ENCODE measurements at regions not wholly inside any gene's neighbourhood (a gene's known extent, or its start where the extent isn't known, plus 50 kb on each side); places are given as distances from the start of the nearest gene placed in this dataset.
A peak's percentile ranks its signal among the peaks of the same experiment; 100 is the strongest.

GRCh38 chr1:96357141-96357765, 364.3 kb upstream of the PTBP2 start:
- DNase-seq (ENCODE audit: low read depth in 2 of 2): peak in 1 of 2 donors; percentile 18

- no peak for DNase-seq (ENCODE audit: low read depth in 2 of 2)
Measured at GRCh38 chr1:96358057-96358456, 363.5 kb upstream of the PTBP2 start.

GRCh38 chr1:96360036-96360795, 361.4 kb upstream of the PTBP2 start:
- DNase-seq (ENCODE audit: low read depth in 2 of 2): no peak

- DNase-seq (ENCODE audit: low read depth in 2 of 2): no peak
Measured at GRCh38 chr1:96361271-96361856, 360.2 kb upstream of the PTBP2 start.

- DNase-seq (ENCODE audit: low read depth in 2 of 2): no peak
Measured at GRCh38 chr1:96361961-96362360, 359.6 kb upstream of the PTBP2 start.

- DNase-seq (ENCODE audit: low read depth in 2 of 2): peak in 1 of 2 donors; percentile 91
Measured at GRCh38 chr1:96362623-96363022, 359.0 kb upstream of the PTBP2 start.

- no peak for DNase-seq (ENCODE audit: low read depth in 2 of 2)
Measured at GRCh38 chr1:96363826-96364225, 357.8 kb upstream of the PTBP2 start.

- no peak for DNase-seq (ENCODE audit: low read depth in 2 of 2)
Measured at GRCh38 chr1:96364576-96364975, 357.0 kb upstream of the PTBP2 start.

GRCh38 chr1:96365076-96365475, 356.5 kb upstream of the PTBP2 start:
- peak in 1 of 2 donors; percentile 70 for DNase-seq (ENCODE audit: low read depth in 2 of 2)

- peak in 1 of 2 donors; percentile 12 for DNase-seq (ENCODE audit: low read depth in 2 of 2)
Measured at GRCh38 chr1:96365596-96366390, 355.8 kb upstream of the PTBP2 start.

- DNase-seq (ENCODE audit: low read depth in 2 of 2): no peak
Measured at GRCh38 chr1:96366516-96366915, 355.1 kb upstream of the PTBP2 start.

- no peak for DNase-seq (ENCODE audit: low read depth in 2 of 2)
Measured at GRCh38 chr1:96367791-96368190, 353.8 kb upstream of the PTBP2 start.

- DNase-seq (ENCODE audit: low read depth in 2 of 2): peak; percentile 29 to 95
Measured at GRCh38 chr1:96370757-96371156, 350.8 kb upstream of the PTBP2 start.

GRCh38 chr1:96372881-96373280, 348.7 kb upstream of the PTBP2 start:
- DNase-seq (ENCODE audit: low read depth in 2 of 2): peak in 1 of 2 donors; percentile 27

GRCh38 chr1:96374076-96374762, 347.4 kb upstream of the PTBP2 start:
- no peak for DNase-seq (ENCODE audit: low read depth in 2 of 2)

GRCh38 chr1:96376846-96377245, 344.7 kb upstream of the PTBP2 start:
- no peak for DNase-seq (ENCODE audit: low read depth in 2 of 2)

- no peak for DNase-seq (ENCODE audit: low read depth in 2 of 2)
Measured at GRCh38 chr1:96384611-96385010, 337.0 kb upstream of the PTBP2 start.

- DNase-seq (ENCODE audit: low read depth in 2 of 2): peak in 1 of 2 donors; percentile 8
Measured at GRCh38 chr1:96387785-96388184, 333.8 kb upstream of the PTBP2 start.

- peak; percentile 66 to 99 for DNase-seq (ENCODE audit: low read depth in 2 of 2)
Measured at GRCh38 chr1:96388421-96389310, 332.9 kb upstream of the PTBP2 start.

GRCh38 chr1:96400089-96400488, 321.5 kb upstream of the PTBP2 start:
- no peak for DNase-seq (ENCODE audit: low read depth in 2 of 2)
